ENCODE measurements at regions not wholly inside any gene's neighbourhood (a gene's known extent, or its start where the extent isn't known, plus 50 kb on each side); places are given as distances from the start of the nearest gene placed in this dataset.

DNA sequence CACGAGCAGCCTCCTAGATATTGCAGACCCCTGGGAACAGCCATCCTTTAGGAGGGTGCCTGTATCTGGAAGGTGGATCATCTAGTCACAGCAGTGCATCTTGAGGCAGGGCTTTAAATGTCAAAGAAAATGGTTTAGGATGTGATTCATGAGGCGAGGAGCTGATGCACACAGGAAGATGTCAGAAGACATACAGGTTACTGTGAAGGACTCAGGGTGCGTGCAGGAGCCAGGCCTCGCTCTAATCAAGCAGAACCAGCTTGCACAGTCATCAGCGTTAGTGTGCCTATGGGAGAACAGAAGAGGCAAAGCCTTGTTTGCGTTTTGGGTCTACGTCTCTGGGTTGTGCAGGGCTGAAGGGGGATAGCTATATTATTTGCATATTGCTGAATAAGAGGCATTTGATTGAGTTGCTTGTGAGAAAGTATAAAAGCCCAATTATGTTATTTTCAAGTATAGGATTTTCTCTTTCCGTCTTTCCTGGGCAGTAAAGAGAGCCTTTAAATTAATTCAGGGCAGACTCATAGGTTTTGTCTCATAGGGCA lies 77.3 kb upstream of the RPH3A start:
- no peak overlapping the region for H3K27ac ChIP-seq (ENCODE audit: low read length)
- H3K4me3 ChIP-seq (ENCODE audit: low read depth in 2 of 2, low read length in 2 of 2), result no peak overlapping the region
- TF ChIP-seq, protein P1, sequence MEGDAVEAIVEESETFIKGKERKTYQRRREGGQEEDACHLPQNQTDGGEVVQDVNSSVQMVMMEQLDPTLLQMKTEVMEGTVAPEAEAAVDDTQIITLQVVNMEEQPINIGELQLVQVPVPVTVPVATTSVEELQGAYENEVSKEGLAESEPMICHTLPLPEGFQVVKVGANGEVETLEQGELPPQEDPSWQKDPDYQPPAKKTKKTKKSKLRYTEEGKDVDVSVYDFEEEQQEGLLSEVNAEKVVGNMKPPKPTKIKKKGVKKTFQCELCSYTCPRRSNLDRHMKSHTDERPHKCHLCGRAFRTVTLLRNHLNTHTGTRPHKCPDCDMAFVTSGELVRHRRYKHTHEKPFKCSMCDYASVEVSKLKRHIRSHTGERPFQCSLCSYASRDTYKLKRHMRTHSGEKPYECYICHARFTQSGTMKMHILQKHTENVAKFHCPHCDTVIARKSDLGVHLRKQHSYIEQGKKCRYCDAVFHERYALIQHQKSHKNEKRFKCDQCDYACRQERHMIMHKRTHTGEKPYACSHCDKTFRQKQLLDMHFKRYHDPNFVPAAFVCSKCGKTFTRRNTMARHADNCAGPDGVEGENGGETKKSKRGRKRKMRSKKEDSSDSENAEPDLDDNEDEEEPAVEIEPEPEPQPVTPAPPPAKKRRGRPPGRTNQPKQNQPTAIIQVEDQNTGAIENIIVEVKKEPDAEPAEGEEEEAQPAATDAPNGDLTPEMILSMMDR (IDR thresholded peaks at IDR 0.05), result no peak
- TF ChIP-seq TCF7L2 (IDR thresholded peaks at IDR 0.05; ENCODE audit: low read depth, low read length), result no peak
- TF ChIP-seq, protein P2, sequence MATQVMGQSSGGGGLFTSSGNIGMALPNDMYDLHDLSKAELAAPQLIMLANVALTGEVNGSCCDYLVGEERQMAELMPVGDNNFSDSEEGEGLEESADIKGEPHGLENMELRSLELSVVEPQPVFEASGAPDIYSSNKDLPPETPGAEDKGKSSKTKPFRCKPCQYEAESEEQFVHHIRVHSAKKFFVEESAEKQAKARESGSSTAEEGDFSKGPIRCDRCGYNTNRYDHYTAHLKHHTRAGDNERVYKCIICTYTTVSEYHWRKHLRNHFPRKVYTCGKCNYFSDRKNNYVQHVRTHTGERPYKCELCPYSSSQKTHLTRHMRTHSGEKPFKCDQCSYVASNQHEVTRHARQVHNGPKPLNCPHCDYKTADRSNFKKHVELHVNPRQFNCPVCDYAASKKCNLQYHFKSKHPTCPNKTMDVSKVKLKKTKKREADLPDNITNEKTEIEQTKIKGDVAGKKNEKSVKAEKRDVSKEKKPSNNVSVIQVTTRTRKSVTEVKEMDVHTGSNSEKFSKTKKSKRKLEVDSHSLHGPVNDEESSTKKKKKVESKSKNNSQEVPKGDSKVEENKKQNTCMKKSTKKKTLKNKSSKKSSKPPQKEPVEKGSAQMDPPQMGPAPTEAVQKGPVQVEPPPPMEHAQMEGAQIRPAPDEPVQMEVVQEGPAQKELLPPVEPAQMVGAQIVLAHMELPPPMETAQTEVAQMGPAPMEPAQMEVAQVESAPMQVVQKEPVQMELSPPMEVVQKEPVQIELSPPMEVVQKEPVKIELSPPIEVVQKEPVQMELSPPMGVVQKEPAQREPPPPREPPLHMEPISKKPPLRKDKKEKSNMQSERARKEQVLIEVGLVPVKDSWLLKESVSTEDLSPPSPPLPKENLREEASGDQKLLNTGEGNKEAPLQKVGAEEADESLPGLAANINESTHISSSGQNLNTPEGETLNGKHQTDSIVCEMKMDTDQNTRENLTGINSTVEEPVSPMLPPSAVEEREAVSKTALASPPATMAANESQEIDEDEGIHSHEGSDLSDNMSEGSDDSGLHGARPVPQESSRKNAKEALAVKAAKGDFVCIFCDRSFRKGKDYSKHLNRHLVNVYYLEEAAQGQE (IDR thresholded peaks at IDR 0.05; ENCODE audit: insufficient read depth in 1 of 2, low read depth in 2 of 2, low read length in 1 of 2), result no peak
- TF ChIP-seq SIN3A (IDR thresholded peaks at IDR 0.05; ENCODE audit: borderline replicate concordance, insufficient read depth, low read depth, low read length), result no peak
- no peak for TF ChIP-seq POLR2AphosphoS5 (IDR thresholded peaks at IDR 0.05; ENCODE audit: low read depth, low read length)
- ChIA-PET CTCF (no interaction called here), POLR2A (no interaction called here)
- H3K9me3 ChIP-seq (ENCODE audit: control insufficient read depth, insufficient read depth, low read depth, low read length), result no peaks in the 10 kb centered on the region
- in situ Hi-C loops (cut with HindIII; ENCODE audit: low pct_unique_long_range_greater_than_20kb, low sequenced_read_pairs), result no loop called here
- H3K36me3 ChIP-seq (ENCODE audit: control insufficient read depth, insufficient read depth, low read length), result no peaks in the 10 kb centered on the region
- BruUV-seq (replicated peaks), result no TSS peak
- no peak for DNase-seq (ENCODE audit: low read depth, low spot score)
- ATAC-seq, result no peak
- intact Hi-C loops (cut with micrococcal nuclease; ENCODE audit: unreplicated experiment), result no loop called here
- no peaks in the 10 kb centered on the region for H3K4me1 ChIP-seq (ENCODE audit: control insufficient read depth, insufficient read depth, low read length)
- H3K27me3 ChIP-seq (ENCODE audit: control insufficient read depth, insufficient read depth, low read length), result peaks cover 2% of the 10 kb centered on the region; the same call in 1 of the 2 replicates

DNA sequence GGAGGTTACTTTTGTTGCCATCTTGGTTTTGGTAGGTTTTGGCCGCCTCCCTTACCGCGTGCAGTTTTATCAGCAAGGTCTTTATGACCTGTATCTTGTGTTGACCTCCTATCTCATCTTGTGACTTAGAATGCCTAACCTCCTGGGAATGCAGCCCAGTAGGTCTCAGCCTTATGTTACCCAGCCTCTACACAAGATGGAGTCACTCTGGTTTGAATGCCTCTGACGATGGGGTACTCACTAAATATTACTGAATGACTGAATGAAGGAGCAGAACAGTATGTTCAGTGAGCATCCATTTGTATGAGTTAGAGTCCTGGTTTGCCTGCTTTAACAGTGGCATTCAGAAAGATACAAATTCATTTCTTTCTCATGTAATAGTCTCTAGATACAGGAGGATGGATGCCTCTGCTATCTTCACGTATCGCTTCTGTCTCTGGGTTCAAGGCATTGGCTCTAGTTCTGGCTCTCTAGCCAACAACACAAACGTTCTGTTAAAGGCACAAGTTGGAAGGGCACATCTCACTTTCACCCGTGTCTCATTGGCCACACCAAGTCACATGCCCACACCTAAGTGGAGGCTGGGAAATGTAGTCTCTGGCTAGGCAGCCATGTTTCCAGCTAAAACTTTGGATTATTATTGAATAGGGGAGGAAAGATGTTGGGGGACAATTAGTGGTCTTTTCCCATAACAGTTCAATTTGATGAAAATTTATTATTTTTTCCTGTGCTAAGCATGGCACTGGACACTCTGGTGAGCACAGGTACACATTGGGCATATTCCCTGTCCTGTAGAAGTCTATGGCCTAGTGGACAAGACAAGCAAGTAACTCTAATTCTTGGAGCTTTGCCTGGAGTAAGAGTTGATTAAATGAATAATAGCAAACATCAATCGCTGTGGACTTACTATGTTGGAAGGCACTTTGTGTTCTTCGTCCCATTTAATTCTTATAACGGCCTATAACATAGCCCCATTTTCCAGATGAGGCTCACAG lies 75.2 kb upstream of the RPH3A start:
- H3K27ac ChIP-seq (ENCODE audit: low read length), result no peak overlapping the region
- TF ChIP-seq, protein P1 (IDR thresholded peaks at IDR 0.05), result no peak
- TF ChIP-seq POLR2AphosphoS5 (IDR thresholded peaks at IDR 0.05; ENCODE audit: low read depth, low read length) (no peak), SIN3A (IDR thresholded peaks at IDR 0.05; ENCODE audit: borderline replicate concordance, insufficient read depth, low read depth, low read length) (no peak), TCF7L2 (IDR thresholded peaks at IDR 0.05; ENCODE audit: low read depth, low read length) (no peak)
- TF ChIP-seq, protein P2 (IDR thresholded peaks at IDR 0.05; ENCODE audit: insufficient read depth in 1 of 2, low read depth in 2 of 2, low read length in 1 of 2), result no peak
- intact Hi-C loops (cut with micrococcal nuclease; ENCODE audit: unreplicated experiment), result no loop called here
- DNase-seq (ENCODE audit: low read depth, low spot score) (no peak), ATAC-seq (0 out of 2 replicates have a peak, but pooled peaks have one; percentile 73)
- no peaks in the 10 kb centered on the region for H3K4me1 ChIP-seq (ENCODE audit: control insufficient read depth, insufficient read depth, low read length)
- in situ Hi-C loops (cut with HindIII; ENCODE audit: low pct_unique_long_range_greater_than_20kb, low sequenced_read_pairs), result no loop called here
- POLR2A ChIA-PET, result no interaction called here
- H3K36me3 ChIP-seq (ENCODE audit: control insufficient read depth, insufficient read depth, low read length), result no peaks in the 10 kb centered on the region
- no peaks in the 10 kb centered on the region for H3K9me3 ChIP-seq (ENCODE audit: control insufficient read depth, insufficient read depth, low read depth, low read length)
- peaks cover 2% of the 10 kb centered on the region; the same call in 1 of the 2 replicates for H3K27me3 ChIP-seq (ENCODE audit: control insufficient read depth, insufficient read depth, low read length)
- CTCF ChIA-PET, result no interaction called here
- BruUV-seq (replicated peaks), result no TSS peak
- no peak overlapping the region for H3K4me3 ChIP-seq (ENCODE audit: low read depth in 2 of 2, low read length in 2 of 2)
